HG03571 (cell line): ENCODE measurements at regions not wholly inside any gene's neighbourhood (a gene's known extent, or its start where the extent isn't known, plus 50 kb on each side); places are given as distances from the start of the nearest gene placed in this dataset.

ENCODE experiments used
- ATAC-seq: cut with Tn5 transposase; IDR thresholded peaks from one replicate; pipeline ENCODE4 v1.9.1; 2021; ENCODE audit not compliant: unreplicated experiment

GRCh38 chr2:150983314-150983897, 278.3 kb downstream of the RBM43 start:
- ATAC-seq = no peak

- no peak for ATAC-seq
These were observed 279.8 kb downstream of the RBM43 start for GRCh38 chr2:150981826-150982225.

GRCh38 chr2:150978053-150978452, 283.6 kb downstream of the RBM43 start:
- ATAC-seq = no peak

GRCh38 chr2:150977296-150977695, 284.4 kb downstream of the RBM43 start:
- no peak for ATAC-seq

- no peak for ATAC-seq
These were observed 285.1 kb downstream of the RBM43 start for GRCh38 chr2:150976604-150977003.

- ATAC-seq = no peak
These were observed 286.8 kb downstream of the RBM43 start for GRCh38 chr2:150974864-150975263.

- no peak for ATAC-seq
These were observed 287.4 kb downstream of the RBM43 start for GRCh38 chr2:150974234-150974633.

- ATAC-seq = no peak
These were observed 289.8 kb downstream of the RBM43 start for GRCh38 chr2:150971910-150972309.

GRCh38 chr2:150963336-150963735, 298.3 kb downstream of the RBM43 start:
- no peak for ATAC-seq

GRCh38 chr2:150955231-150955630, 306.4 kb downstream of the RBM43 start:
- no peak for ATAC-seq

GRCh38 chr2:150946831-150947230, 314.8 kb downstream of the RBM43 start:
- ATAC-seq = no peak

GRCh38 chr2:150944315-150944714, 317.3 kb downstream of the RBM43 start:
- no peak for ATAC-seq

- no peak for ATAC-seq
These were observed 322.6 kb downstream of the RBM43 start for GRCh38 chr2:150939087-150939486.

- ATAC-seq = no peak
These were observed 323.1 kb downstream of the RBM43 start for GRCh38 chr2:150938527-150938926.

- no peak for ATAC-seq
These were observed 324.6 kb downstream of the RBM43 start for GRCh38 chr2:150937030-150937429.

- no peak for ATAC-seq
These were observed 330.2 kb downstream of the RBM43 start for GRCh38 chr2:150931451-150931850.

- no peak for ATAC-seq
These were observed 336.1 kb downstream of the RBM43 start for GRCh38 chr2:150925611-150926010.

- ATAC-seq = no peak
These were observed 336.8 kb downstream of the RBM43 start for GRCh38 chr2:150924878-150925277.

- ATAC-seq = no peak
These were observed 341.8 kb downstream of the RBM43 start for GRCh38 chr2:150919901-150920300.

GRCh38 chr2:150917961-150918713, 343.5 kb downstream of the RBM43 start:
- ATAC-seq = no peak

GRCh38 chr2:150916467-150917396, 344.9 kb downstream of the RBM43 start:
- ATAC-seq = no peak
